ENCODE measurements at regions not wholly inside any gene's neighbourhood (a gene's known extent, or its start where the extent isn't known, plus 50 kb on each side); places are given as distances from the start of the nearest gene placed in this dataset.

GRCh38 chr11:27208846-27209245 lies 154.2 kb downstream of the CCDC34 start:
- TF ChIP-seq CTCF (IDR thresholded peaks at IDR 0.05) = no peak
- H3K9me3 ChIP-seq = no peaks in the 10 kb centered on the region
- no peak for DNase-seq
- H3K27ac ChIP-seq = no peak overlapping the region
- H3K4me1 ChIP-seq = peaks cover 0 to 31% (median 10%) of the 10 kb centered on the region in 4 donors
- no peaks in the 10 kb centered on the region for H3K27me3 ChIP-seq
- no peak overlapping the region for H3K4me3 ChIP-seq
- intact Hi-C loops (cut with DNase I; ENCODE audit: low total_unique reads) = no loop called here
- no peaks in the 10 kb centered on the region for H3K36me3 ChIP-seq

- H3K27ac ChIP-seq = no peak overlapping the region
- H3K4me3 ChIP-seq = no peak overlapping the region
- no peaks in the 10 kb centered on the region for H3K9me3 ChIP-seq
- intact Hi-C loops (cut with DNase I; ENCODE audit: low total_unique reads) = no loop called here
- no peak for TF ChIP-seq CTCF (IDR thresholded peaks at IDR 0.05)
- H3K36me3 ChIP-seq = no peaks in the 10 kb centered on the region
- no peaks in the 10 kb centered on the region for H3K27me3 ChIP-seq
- H3K4me1 ChIP-seq = peaks cover 0 to 25% (median 9%) of the 10 kb centered on the region in 4 donors
- DNase-seq = no peak
These were observed 155.9 kb downstream of the CCDC34 start for GRCh38 chr11:27207025-27207650.

GRCh38 chr11:27205779-27206570 lies 157.0 kb downstream of the CCDC34 start:
- no peak for DNase-seq
- no peaks in the 10 kb centered on the region for H3K36me3 ChIP-seq
- no peak for TF ChIP-seq CTCF (IDR thresholded peaks at IDR 0.05)
- no peaks in the 10 kb centered on the region for H3K9me3 ChIP-seq
- no peak overlapping the region for H3K27ac ChIP-seq
- H3K4me1 ChIP-seq = peaks cover 0 to 34% (median 18%) of the 10 kb centered on the region in 4 donors
- no peaks in the 10 kb centered on the region for H3K27me3 ChIP-seq
- intact Hi-C loops (cut with DNase I; ENCODE audit: low total_unique reads) = no loop called here
- H3K4me3 ChIP-seq = no peak overlapping the region

GRCh38 chr11:27205250-27205649 lies 157.8 kb downstream of the CCDC34 start:
- no peaks in the 10 kb centered on the region for H3K36me3 ChIP-seq
- DNase-seq = no peak
- no peak for TF ChIP-seq CTCF (IDR thresholded peaks at IDR 0.05)
- H3K27me3 ChIP-seq = no peaks in the 10 kb centered on the region
- intact Hi-C loops (cut with DNase I; ENCODE audit: low total_unique reads) = no loop called here
- no peaks in the 10 kb centered on the region for H3K9me3 ChIP-seq
- H3K27ac ChIP-seq = no peak overlapping the region
- peaks cover 0 to 27% (median 18%) of the 10 kb centered on the region in 4 donors for H3K4me1 ChIP-seq
- no peak overlapping the region for H3K4me3 ChIP-seq

GRCh38 chr11:27204529-27204928 lies 158.5 kb downstream of the CCDC34 start:
- intact Hi-C loops (cut with DNase I; ENCODE audit: low total_unique reads) = no loop called here
- Histone ChIP-seq H3K27me3 (no peaks in the 10 kb centered on the region), H3K36me3 (no peaks in the 10 kb centered on the region), H3K4me3 (no peak overlapping the region), H3K27ac (no peak overlapping the region), H3K9me3 (no peaks in the 10 kb centered on the region), H3K4me1 (peaks cover 0 to 20% (median 16%) of the 10 kb centered on the region in 4 donors)
- no peak for DNase-seq
- TF ChIP-seq CTCF (IDR thresholded peaks at IDR 0.05) = no peak
